Inflammatory macrophage (primary cell): ENCODE measurements at regions not wholly inside any gene's neighbourhood (a gene's known extent, or its start where the extent isn't known, plus 50 kb on each side); places are given as distances from the start of the nearest gene placed in this dataset.

ENCODE experiments used
- DNase-seq, 2 donors: peaks; one replicate each; pipeline ENCODE4 v3.0.0-alpha.2; 2020 to 2022

DNA sequence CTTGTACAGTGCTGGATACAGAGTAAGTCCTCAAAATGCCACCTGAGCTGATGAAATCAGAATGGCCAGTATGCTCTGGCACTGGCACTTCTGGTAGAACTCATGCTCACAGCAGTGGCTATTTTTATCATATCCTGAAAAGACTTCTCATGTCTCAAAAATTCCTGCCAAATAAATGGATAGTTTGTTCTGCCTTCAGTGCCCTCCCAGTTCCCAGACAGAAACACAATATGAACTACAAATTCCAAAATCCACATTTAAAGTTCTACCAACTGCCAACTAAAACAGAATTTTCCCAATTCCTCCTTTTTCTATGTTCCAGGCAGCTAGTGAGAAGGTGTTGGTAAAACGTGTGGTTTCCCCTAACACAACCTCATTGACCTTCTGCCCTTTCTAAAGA is 51.4 kb upstream of the RGS1 start:
- DNase-seq: no peak
